DMS 273 (cell line): ENCODE measurements at regions not wholly inside any gene's neighbourhood (a gene's known extent, or its start where the extent isn't known, plus 50 kb on each side); places are given as distances from the start of the nearest gene placed in this dataset.

ENCODE experiments used
- DNase-seq: peaks from one replicate; lab custom pipeline; 2025; ENCODE audit not compliant: unreplicated experiment; lab: John Stamatoyannopoulos, UW

- DNase-seq, result peak; percentile 60
Measured at GRCh38 chr13:40161931-40162330, 504.5 kb downstream of the FOXO1 start.

- no peak for DNase-seq
Measured at GRCh38 chr13:40163066-40164000, 503.1 kb downstream of the FOXO1 start.

- DNase-seq, result no peak
Measured at GRCh38 chr13:40164133-40164532, 502.3 kb downstream of the FOXO1 start.

GRCh38 chr13:40165316-40165932 lies 501.0 kb downstream of the FOXO1 start:
- no peak for DNase-seq

GRCh38 chr13:40167327-40167726 lies 499.1 kb downstream of the FOXO1 start:
- no peak for DNase-seq

GRCh38 chr13:40168425-40169166 lies 497.8 kb downstream of the FOXO1 start:
- no peak for DNase-seq

- DNase-seq, result no peak
Measured at GRCh38 chr13:40169476-40169875, 497.0 kb downstream of the FOXO1 start.

- no peak for DNase-seq
Measured at GRCh38 chr13:40170091-40170490, 496.4 kb downstream of the FOXO1 start.

- no peak for DNase-seq
Measured at GRCh38 chr13:40170982-40171381, 495.5 kb downstream of the FOXO1 start.

- no peak for DNase-seq
Measured at GRCh38 chr13:40171566-40171965, 494.9 kb downstream of the FOXO1 start.

GRCh38 chr13:40172149-40172591 lies 494.3 kb downstream of the FOXO1 start:
- DNase-seq, result no peak

GRCh38 chr13:40172878-40173277 lies 493.6 kb downstream of the FOXO1 start:
- DNase-seq, result peak; percentile 23

- DNase-seq, result no peak
Measured at GRCh38 chr13:40175639-40176038, 490.8 kb downstream of the FOXO1 start.

- no peak for DNase-seq
Measured at GRCh38 chr13:40176242-40176641, 490.2 kb downstream of the FOXO1 start.

GRCh38 chr13:40178130-40178529 lies 488.3 kb downstream of the FOXO1 start:
- no peak for DNase-seq

- no peak for DNase-seq
Measured at GRCh38 chr13:40179445-40180281, 486.8 kb downstream of the FOXO1 start.

- DNase-seq, result no peak
Measured at GRCh38 chr13:40180776-40181175, 485.7 kb downstream of the FOXO1 start.

GRCh38 chr13:40181203-40181845 lies 485.1 kb downstream of the FOXO1 start:
- DNase-seq, result no peak

GRCh38 chr13:40182591-40182990 lies 483.9 kb downstream of the FOXO1 start:
- DNase-seq, result no peak

GRCh38 chr13:40185414-40185813 lies 481.0 kb downstream of the FOXO1 start:
- no peak for DNase-seq
